Mesendoderm (in vitro differentiated cells): ENCODE measurements at regions not wholly inside any gene's neighbourhood (a gene's known extent, or its start where the extent isn't known, plus 50 kb on each side); places are given as distances from the start of the nearest gene placed in this dataset.

ENCODE experiments used
- DNase-seq: peaks from one replicate; pipeline ENCODE4 v3.0.0; 2013
- H2AK5ac ChIP-seq: 2 replicates; pipeline ENCODE4 v1.6.1; 2013; ENCODE audit warnings: low read length, inconsistent platforms
- H2BK120ac ChIP-seq: 2 replicates; pipeline ENCODE4 v1.6.1; 2013; ENCODE audit warnings: low read depth, mild to moderate bottlenecking, low read length, moderate library complexity, mixed read lengths
- H2BK15ac ChIP-seq: replicated peaks from 2 replicates; pipeline ENCODE4 v1.6.1; 2013; ENCODE audit warnings: low read depth, mild to moderate bottlenecking, moderate library complexity
- H2BK5ac ChIP-seq: 2 replicates; pipeline ENCODE4 v1.6.1; 2013; ENCODE audit warnings: low read length, inconsistent platforms
- H3K18ac ChIP-seq: 2 replicates; pipeline ENCODE4 v1.6.1; 2013; ENCODE audit warnings: mild to moderate bottlenecking, low read length, mixed read lengths
- H3K23ac ChIP-seq: one replicate; pipeline ENCODE4 v1.6.1; 2013; ENCODE audit warnings: low read length
- H3K27ac ChIP-seq: 2 replicates; pipeline ENCODE4 v1.5.1; 2013; ENCODE audit warnings: low read depth, mild to moderate bottlenecking, inconsistent platforms, low read length, moderate library complexity
- H3K27me3 ChIP-seq: 2 replicates; pipeline ENCODE4 v1.6.1; 2013; ENCODE audit warnings: low read length, control low read depth, mild to moderate bottlenecking, inconsistent platforms; ENCODE audit not compliant: insufficient read depth, poor library complexity
- H3K36me3 ChIP-seq: 2 replicates; pipeline ENCODE4 v1.6.1; 2013; ENCODE audit warnings: low read length, inconsistent platforms; ENCODE audit not compliant: control insufficient read depth, insufficient read depth
- H3K4ac ChIP-seq: one replicate; pipeline ENCODE4 v1.6.1; 2013; ENCODE audit warnings: low read depth, mild to moderate bottlenecking, low read length, moderate library complexity
- H3K4me1 ChIP-seq: 2 replicates; pipeline ENCODE4 v1.6.1; 2013; ENCODE audit warnings: low read depth, low read length, inconsistent platforms; ENCODE audit not compliant: control insufficient read depth
- H3K4me2 ChIP-seq: 2 replicates; pipeline ENCODE4 v1.6.1; 2013; ENCODE audit warnings: low read length
- H3K4me3 ChIP-seq: 2 replicates; pipeline ENCODE4 v1.5.1; 2013; ENCODE audit warnings: mild to moderate bottlenecking, low read length
- H3K56ac ChIP-seq: one replicate; pipeline ENCODE4 v1.6.1; 2013; ENCODE audit warnings: low read length
- H3K79me1 ChIP-seq: 2 replicates; pipeline ENCODE4 v1.6.1; 2013; ENCODE audit warnings: low read length, inconsistent platforms
- H3K79me2 ChIP-seq: 2 replicates; pipeline ENCODE4 v1.6.1; 2013; ENCODE audit warnings: mild to moderate bottlenecking, low read length; ENCODE audit not compliant: control insufficient read depth, insufficient read depth
- H3K9ac ChIP-seq: 2 replicates; pipeline ENCODE4 v1.6.1; 2013; ENCODE audit warnings: low read length, inconsistent platforms
- H4K5ac ChIP-seq: one replicate; pipeline ENCODE4 v1.6.1; 2013; ENCODE audit warnings: low read length
- H4K8ac ChIP-seq: one replicate; pipeline ENCODE4 v1.6.1; 2013; ENCODE audit warnings: low read depth, mild to moderate bottlenecking, control low read depth, low read length, moderate library complexity
- WGBS: extraction: QIAGEN DNeasy Blood & Tissue Kit; methylation state at CpG from one replicate; pipeline ENCODE4 v1.1.7; 2013; ENCODE audit warnings: low lambda C conversion rate, missing lambda C conversion rate; ENCODE audit not compliant: insufficient coverage; ENCODE audit errors: extremely low coverage; 5-methylcytosine and 5-hydroxymethylcytosine counted together

DNA sequence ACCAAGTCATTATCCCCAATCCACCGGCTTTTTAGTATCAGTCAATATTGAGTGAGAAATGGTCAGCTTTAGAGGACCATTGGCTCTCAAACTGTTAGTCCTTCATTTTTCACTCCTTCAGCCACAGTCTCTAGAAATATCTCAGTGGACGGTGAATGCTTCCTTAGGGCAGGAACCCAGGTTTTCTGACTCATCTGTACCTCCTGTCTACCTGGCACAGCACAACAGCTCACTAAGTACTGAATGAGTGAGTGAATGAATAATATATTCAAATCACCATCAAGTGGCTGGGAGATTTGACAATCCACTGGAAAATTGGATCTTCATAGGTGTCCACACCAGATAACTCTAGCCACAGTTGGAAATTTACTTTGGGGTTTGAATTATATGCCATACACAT lies 609.5 kb upstream of the CLINT1 start:
- H3K4me3 ChIP-seq = no peak overlapping the region
- H3K4ac ChIP-seq = no peak overlapping the region
- H3K4me2 ChIP-seq = no peak overlapping the region
- no peak overlapping the region for H2BK15ac ChIP-seq
- no CpG with 5 or more reads among the region's 2 CpGs for WGBS
- H3K36me3 ChIP-seq = no peaks in the 10 kb centered on the region
- H3K4me1 ChIP-seq = no peaks in the 10 kb centered on the region
- H3K79me2 ChIP-seq = no peaks in the 10 kb centered on the region
- no peaks in the 10 kb centered on the region for H3K79me1 ChIP-seq
- H3K18ac ChIP-seq = no peak overlapping the region
- no peak overlapping the region for H2BK5ac ChIP-seq
- H4K8ac ChIP-seq = no peak overlapping the region
- H4K5ac ChIP-seq = no peak overlapping the region
- no peak overlapping the region for H2BK120ac ChIP-seq
- H3K23ac ChIP-seq = no peak overlapping the region
- H3K56ac ChIP-seq = no peak overlapping the region
- no peak overlapping the region for H3K9ac ChIP-seq
- DNase-seq = no peak
- no peak overlapping the region for H3K27ac ChIP-seq
- H3K27me3 ChIP-seq = no peaks in the 10 kb centered on the region
- no peak overlapping the region for H2AK5ac ChIP-seq

DNA sequence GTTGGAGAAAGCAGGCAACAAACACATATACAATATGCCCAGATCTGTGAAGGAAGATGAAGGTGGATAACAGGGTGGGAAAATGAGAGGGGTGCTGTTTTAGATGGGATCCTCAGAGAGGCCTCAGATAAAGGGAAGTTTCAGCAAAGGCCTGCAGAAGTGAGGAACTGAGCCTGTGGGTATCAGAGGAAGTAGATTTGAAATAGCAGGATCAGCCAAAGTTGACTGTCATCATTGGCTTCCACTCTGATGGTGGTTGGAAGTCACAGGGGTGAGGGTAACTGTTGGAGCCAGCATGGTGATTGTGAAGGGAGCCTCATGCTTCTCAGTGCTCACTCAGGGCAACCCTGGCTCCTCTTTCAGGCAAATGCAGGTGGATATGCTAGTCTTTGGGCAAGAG lies 607.2 kb upstream of the CLINT1 start:
- no peak for DNase-seq

GRCh38 chr5:158465086-158465972 lies 606.4 kb upstream of the CLINT1 start:
- Histone ChIP-seq H3K4me2 (no peak overlapping the region), H3K27me3 (no peaks in the 10 kb centered on the region), H4K5ac (no peak overlapping the region), H3K4me1 (no peaks in the 10 kb centered on the region), H3K79me2 (no peaks in the 10 kb centered on the region), H2BK5ac (no peak overlapping the region), H3K36me3 (no peaks in the 10 kb centered on the region), H3K4ac (no peak overlapping the region), H2BK120ac (no peak overlapping the region), H3K9ac (no peak overlapping the region), H3K27ac (no peak overlapping the region), H3K79me1 (no peaks in the 10 kb centered on the region), H2AK5ac (no peak overlapping the region), H3K23ac (no peak overlapping the region), H3K18ac (no peak overlapping the region), H2BK15ac (no peak overlapping the region), H3K56ac (no peak overlapping the region), H4K8ac (no peak overlapping the region), H3K4me3 (no peak overlapping the region)
- DNase-seq = no peak
- WGBS = no CpG with 5 or more reads among the region's 6 CpGs

More for the DNA sequence above, 607.2 kb upstream of the CLINT1 start:
- H3K4me2 ChIP-seq = no peak overlapping the region
- no peak overlapping the region for H2BK15ac ChIP-seq
- H2BK120ac ChIP-seq = no peak overlapping the region
- no peak overlapping the region for H3K9ac ChIP-seq
- H3K79me1 ChIP-seq = no peaks in the 10 kb centered on the region
- no peaks in the 10 kb centered on the region for H3K36me3 ChIP-seq
- H3K27ac ChIP-seq = no peak overlapping the region
- H3K4me3 ChIP-seq = no peak overlapping the region
- H4K8ac ChIP-seq = no peak overlapping the region
- H3K18ac ChIP-seq = no peak overlapping the region
- no peak overlapping the region for H3K56ac ChIP-seq
- no peaks in the 10 kb centered on the region for H3K79me2 ChIP-seq
- no peaks in the 10 kb centered on the region for H3K27me3 ChIP-seq
- no peak overlapping the region for H2AK5ac ChIP-seq
- no peak overlapping the region for H2BK5ac ChIP-seq
- no peak overlapping the region for H4K5ac ChIP-seq
- H3K4ac ChIP-seq = no peak overlapping the region
- H3K23ac ChIP-seq = no peak overlapping the region
- no peaks in the 10 kb centered on the region for H3K4me1 ChIP-seq

GRCh38 chr5:158464383-158464782 lies 605.4 kb upstream of the CLINT1 start:
- Histone ChIP-seq H2AK5ac (no peak overlapping the region), H3K79me1 (no peaks in the 10 kb centered on the region), H3K4me3 (no peak overlapping the region), H3K4ac (no peak overlapping the region), H2BK15ac (no peak overlapping the region), H3K18ac (no peak overlapping the region), H3K27me3 (no peaks in the 10 kb centered on the region), H2BK120ac (no peak overlapping the region), H2BK5ac (no peak overlapping the region), H3K36me3 (no peaks in the 10 kb centered on the region), H4K5ac (no peak overlapping the region), H3K79me2 (no peaks in the 10 kb centered on the region), H3K27ac (no peak overlapping the region), H3K4me1 (no peaks in the 10 kb centered on the region), H3K56ac (no peak overlapping the region), H3K9ac (no peak overlapping the region), H3K23ac (no peak overlapping the region), H3K4me2 (no peak overlapping the region), H4K8ac (no peak overlapping the region)
- no CpG with 5 or more reads among the region's 1 CpG for WGBS
- no peak for DNase-seq

- Histone ChIP-seq H3K27ac (no peak overlapping the region), H3K79me2 (no peaks in the 10 kb centered on the region), H4K8ac (no peak overlapping the region), H3K4me3 (no peak overlapping the region), H3K9ac (no peak overlapping the region), H3K4me1 (no peaks in the 10 kb centered on the region), H3K23ac (no peak overlapping the region), H3K36me3 (no peaks in the 10 kb centered on the region), H3K56ac (no peak overlapping the region), H2BK5ac (no peak overlapping the region), H2BK120ac (no peak overlapping the region), H4K5ac (no peak overlapping the region), H3K4me2 (no peak overlapping the region), H3K4ac (no peak overlapping the region), H2AK5ac (no peak overlapping the region), H2BK15ac (no peak overlapping the region), H3K79me1 (no peaks in the 10 kb centered on the region), H3K27me3 (no peaks in the 10 kb centered on the region), H3K18ac (no peak overlapping the region)
- no CpG with 5 or more reads among the region's 4 CpGs for WGBS
- no peak for DNase-seq
These were observed 605.0 kb upstream of the CLINT1 start for GRCh38 chr5:158463938-158464337.

DNA sequence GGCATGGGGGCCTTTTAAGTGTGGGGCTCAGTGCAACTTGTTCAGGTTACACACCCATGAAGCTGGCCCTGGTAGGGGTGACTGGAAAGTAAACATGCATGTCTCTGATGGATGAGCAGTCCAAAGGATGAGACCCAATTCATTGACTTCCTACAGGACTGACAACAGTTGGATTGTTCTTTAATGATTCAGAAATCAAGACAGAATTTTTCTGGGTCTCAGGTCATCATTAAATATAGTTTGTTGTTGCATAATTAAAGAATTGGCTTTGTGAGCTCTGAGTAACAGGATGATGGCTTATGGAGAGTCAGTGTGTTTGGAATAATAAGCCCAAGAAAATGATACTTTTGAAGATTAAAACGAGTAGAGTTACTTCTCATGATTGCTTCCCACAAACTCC lies 604.2 kb upstream of the CLINT1 start:
- no peak overlapping the region for H3K4me2 ChIP-seq
- no peak overlapping the region for H2BK15ac ChIP-seq
- no peak overlapping the region for H3K56ac ChIP-seq
- H2BK5ac ChIP-seq = no peak overlapping the region
- H3K27ac ChIP-seq = no peak overlapping the region
- H4K8ac ChIP-seq = no peak overlapping the region
- H3K4ac ChIP-seq = no peak overlapping the region
- no peaks in the 10 kb centered on the region for H3K36me3 ChIP-seq
- H3K79me2 ChIP-seq = no peaks in the 10 kb centered on the region
- H3K18ac ChIP-seq = no peak overlapping the region
- no peak overlapping the region for H2BK120ac ChIP-seq
- H4K5ac ChIP-seq = no peak overlapping the region
- no peak for DNase-seq
- H3K9ac ChIP-seq = no peak overlapping the region
- no peak overlapping the region for H3K23ac ChIP-seq
- no peaks in the 10 kb centered on the region for H3K79me1 ChIP-seq
- H2AK5ac ChIP-seq = no peak overlapping the region
- H3K4me3 ChIP-seq = no peak overlapping the region
- no CpG with 5 or more reads among the region's 1 CpG for WGBS
- no peaks in the 10 kb centered on the region for H3K4me1 ChIP-seq
- H3K27me3 ChIP-seq = no peaks in the 10 kb centered on the region
